Activated CD4-positive, alpha-beta T cell treated with anti-CD3 and anti-CD28 coated beads, Interleukin-2, Interleukin-6, amounts not matched to agents 100 ng/mL and 50 ng/mL, durations not matched to agents 16 hours and 8 hours (primary cell): ENCODE measurements at regions not wholly inside any gene's neighbourhood (a gene's known extent, or its start where the extent isn't known, plus 50 kb on each side); places are given as distances from the start of the nearest gene placed in this dataset.
"Not testable (repeated sequence)": the region's sequence is repeated elsewhere in the genome, so short reads cannot be mapped to it uniquely, and the experiment has no call there.

ENCODE experiments used
- DNase-seq: peaks from one replicate; pipeline ENCODE4 v3.0.0-alpha.2; 2020

- not testable (repeated sequence) for DNase-seq
Observed at GRCh38 chr2:89876445-89876844, 1185.0 kb downstream of the RPIA start.

GRCh38 chr2:89876878-89877277 lies 1185.4 kb downstream of the RPIA start:
- not testable (repeated sequence) for DNase-seq

GRCh38 chr2:89882880-89883279 lies 1191.4 kb downstream of the RPIA start:
- DNase-seq = not testable (repeated sequence)

- DNase-seq = not testable (repeated sequence)
Observed at GRCh38 chr2:89883624-89884023, 1192.2 kb downstream of the RPIA start.

GRCh38 chr2:89885071-89885470 lies 1193.6 kb downstream of the RPIA start:
- DNase-seq = not testable (repeated sequence)

GRCh38 chr2:89888693-89889092 lies 1197.2 kb downstream of the RPIA start:
- DNase-seq = not testable (repeated sequence)

- not testable (repeated sequence) for DNase-seq
Observed at GRCh38 chr2:89890185-89890773, 1198.8 kb downstream of the RPIA start.

GRCh38 chr2:89894988-89895387 lies 1203.5 kb downstream of the RPIA start:
- DNase-seq = not testable (repeated sequence)

- DNase-seq = not testable (repeated sequence)
Observed at GRCh38 chr2:89895629-89896028, 1204.2 kb downstream of the RPIA start.

GRCh38 chr2:89927018-89927417 lies 1235.5 kb downstream of the RPIA start:
- DNase-seq = not testable (repeated sequence)

GRCh38 chr2:89935436-89935835 lies 1244.0 kb downstream of the RPIA start:
- not testable (repeated sequence) for DNase-seq

GRCh38 chr2:89936011-89936410 lies 1244.5 kb downstream of the RPIA start:
- DNase-seq = not testable (repeated sequence)

- DNase-seq = not testable (repeated sequence)
Observed at GRCh38 chr2:89936559-89936958, 1245.1 kb downstream of the RPIA start.

- not testable (repeated sequence) for DNase-seq
Observed at GRCh38 chr2:89938756-89939155, 1247.3 kb downstream of the RPIA start.

- DNase-seq = not testable (repeated sequence)
Observed at GRCh38 chr2:89944267-89944666, 1252.8 kb downstream of the RPIA start.

- not testable (repeated sequence) for DNase-seq
Observed at GRCh38 chr2:89945004-89945616, 1253.6 kb downstream of the RPIA start.

GRCh38 chr2:89947208-89947815 lies 1255.8 kb downstream of the RPIA start:
- not testable (repeated sequence) for DNase-seq

- not testable (repeated sequence) for DNase-seq
Observed at GRCh38 chr2:89948102-89948501, 1256.6 kb downstream of the RPIA start.

GRCh38 chr2:89950807-89951206 lies 1259.3 kb downstream of the RPIA start:
- not testable (repeated sequence) for DNase-seq

GRCh38 chr2:89957236-89957635 lies 1265.8 kb downstream of the RPIA start:
- DNase-seq = peak; percentile 0

- DNase-seq = not testable (repeated sequence)
Observed at GRCh38 chr2:89959729-89960378, 1268.4 kb downstream of the RPIA start.

GRCh38 chr2:89960570-89960969 lies 1269.1 kb downstream of the RPIA start:
- DNase-seq = not testable (repeated sequence)

- DNase-seq = not testable (repeated sequence)
Observed at GRCh38 chr2:89968567-89968966, 1277.1 kb downstream of the RPIA start.

GRCh38 chr2:89969190-89969589 lies 1277.7 kb downstream of the RPIA start:
- DNase-seq = not testable (repeated sequence)
